ENCODE measurements at regions not wholly inside any gene's neighbourhood (a gene's known extent, or its start where the extent isn't known, plus 50 kb on each side); places are given as distances from the start of the nearest gene placed in this dataset.

GRCh38 chr13:63690672-63691071, 2275.0 kb upstream of the PCDH20 start:
- no peak for DNase-seq (ENCODE audit: low spot score)

GRCh38 chr13:63684822-63685221, 2269.2 kb upstream of the PCDH20 start:
- no peak for DNase-seq (ENCODE audit: low spot score)

- no peak for DNase-seq (ENCODE audit: low spot score)
These were observed 2265.1 kb upstream of the PCDH20 start for GRCh38 chr13:63680704-63681103.

GRCh38 chr13:63671296-63671695, 2255.6 kb upstream of the PCDH20 start:
- DNase-seq (ENCODE audit: low spot score) = no peak

- no peak for DNase-seq (ENCODE audit: low spot score)
These were observed 2235.7 kb upstream of the PCDH20 start for GRCh38 chr13:63651394-63651793.

GRCh38 chr13:63643543-63643942, 2227.9 kb upstream of the PCDH20 start:
- DNase-seq (ENCODE audit: low spot score) = no peak

GRCh38 chr13:63636316-63636993, 2220.8 kb upstream of the PCDH20 start:
- DNase-seq (ENCODE audit: low spot score) = no peak

- no peak for DNase-seq (ENCODE audit: low spot score)
These were observed 2216.7 kb upstream of the PCDH20 start for GRCh38 chr13:63632321-63632720.

- no peak for DNase-seq (ENCODE audit: low spot score)
These were observed 2215.4 kb upstream of the PCDH20 start for GRCh38 chr13:63631006-63631405.

- DNase-seq (ENCODE audit: low spot score) = no peak
These were observed 2213.9 kb upstream of the PCDH20 start for GRCh38 chr13:63629591-63629990.

- DNase-seq (ENCODE audit: low spot score) = no peak
These were observed 2212.7 kb upstream of the PCDH20 start for GRCh38 chr13:63628310-63628709.

- no peak for DNase-seq (ENCODE audit: low spot score)
These were observed 2210.2 kb upstream of the PCDH20 start for GRCh38 chr13:63625869-63626268.

GRCh38 chr13:63614874-63615612, 2199.4 kb upstream of the PCDH20 start:
- DNase-seq (ENCODE audit: low spot score) = no peak

- no peak for DNase-seq (ENCODE audit: low spot score)
These were observed 2191.5 kb upstream of the PCDH20 start for GRCh38 chr13:63607153-63607552.

- DNase-seq (ENCODE audit: low spot score) = no peak
These were observed 2190.3 kb upstream of the PCDH20 start for GRCh38 chr13:63605962-63606361.

GRCh38 chr13:63605403-63605802, 2189.8 kb upstream of the PCDH20 start:
- no peak for DNase-seq (ENCODE audit: low spot score)

- DNase-seq (ENCODE audit: low spot score) = no peak
These were observed 2180.2 kb upstream of the PCDH20 start for GRCh38 chr13:63595811-63596210.

- DNase-seq (ENCODE audit: low spot score) = no peak
These were observed 2170.8 kb upstream of the PCDH20 start for GRCh38 chr13:63586467-63586866.

GRCh38 chr13:63578796-63579195, 2163.1 kb upstream of the PCDH20 start:
- no peak for DNase-seq (ENCODE audit: low spot score)

GRCh38 chr13:63567031-63567430, 2151.4 kb upstream of the PCDH20 start:
- DNase-seq (ENCODE audit: low spot score) = no peak

GRCh38 chr13:63554157-63554556, 2138.5 kb upstream of the PCDH20 start:
- DNase-seq (ENCODE audit: low spot score) = no peak

GRCh38 chr13:63551731-63552130, 2136.1 kb upstream of the PCDH20 start:
- no peak for DNase-seq (ENCODE audit: low spot score)

GRCh38 chr13:63546524-63546923, 2130.9 kb upstream of the PCDH20 start:
- no peak for DNase-seq (ENCODE audit: low spot score)

GRCh38 chr13:63542770-63543169, 2127.1 kb upstream of the PCDH20 start:
- no peak for DNase-seq (ENCODE audit: low spot score)
